GM12878 (cell line): ENCODE measurements at regions not wholly inside any gene's neighbourhood (a gene's known extent, or its start where the extent isn't known, plus 50 kb on each side); places are given as distances from the start of the nearest gene placed in this dataset.

Source experiments
- ATAC-seq: fragments of 200-7000 bp; cut with Tn5 transposase; 3 replicates; pipeline ENCODE4 v1.9.1; 2020; ENCODE audit warnings: mild to moderate bottlenecking, moderate library complexity
- BruUV-seq: library from RNA; stranded (reverse); fragments of 400-500 nt; replicated peaks from 2 replicates; lab custom pipeline; 2021; lab: Mats Ljungman, UMichigan
- CTCF ChIA-PET: fragments of 300-600 bp; sonication (Branson Sonifier 250); formaldehyde crosslinking; extraction: SDS; loops from one replicate; lab custom pipeline; 2021; ENCODE audit warnings: inconsistent platforms; lab: Yijun Ruan, JAX
- POLR2A ChIA-PET: fragments of 350-600 bp; formaldehyde crosslinking; extraction: SDS; loops from one replicate; lab custom pipeline; 2021; ENCODE audit warnings: inconsistent platforms; lab: Charles Lee
- RAD21 ChIA-PET: fragments of 300-600 bp; sonication (Branson Sonifier 250); formaldehyde crosslinking; loops from one replicate; lab custom pipeline; 2023; ENCODE audit warnings: antibody characterized with exemption; ENCODE audit not compliant: unreplicated experiment; lab: Charles Lee
- SMC1A ChIA-PET: fragments of 300-600 bp; sonication (Branson Sonifier 250); formaldehyde crosslinking; loops from one replicate; lab custom pipeline; 2023; ENCODE audit not compliant: unreplicated experiment, uncharacterized antibody; lab: Charles Lee
- DNase-seq: peaks from one replicate; pipeline ENCODE4 v3.0.0-alpha.2; 2011; ENCODE audit warnings: low read depth, low spot score
- FAIRE-seq: peaks from 3 replicates; lab custom pipeline; 2011; peaks lifted over from hg19 to GRCh38; lab: Jason Lieb, UNC
- H2AFZ ChIP-seq: 2 replicates; pipeline ENCODE4 v1.6.0; 2011; ENCODE audit warnings: low read depth, low read length, control low read depth; ENCODE audit not compliant: control insufficient read depth
- H3K27ac ChIP-seq: 2 replicates; pipeline ENCODE4 v1.5.1; 2011; ENCODE audit warnings: control low read depth; ENCODE audit not compliant: control insufficient read depth, insufficient read depth
- H3K27me3 ChIP-seq, 2 experiments: replicated peaks in 1 of 2; 2 replicates each; pipeline versions ENCODE4 v1.6.0 to v1.6.1; 2011; ENCODE audit warnings: low read length in 1 of 2; ENCODE audit not compliant: control insufficient read depth in 2 of 2, insufficient read depth in 2 of 2
- H3K36me3 ChIP-seq, 2 experiments: 2 replicates each; pipeline ENCODE4 v1.5.1; 2011; ENCODE audit warnings: low read length in 1 of 2; ENCODE audit not compliant: control insufficient read depth in 2 of 2, insufficient read depth in 2 of 2
- H3K4me1 ChIP-seq: 2 replicates; pipeline ENCODE4 v1.6.1; 2011; ENCODE audit warnings: mild to moderate bottlenecking, low read length, moderate library complexity, mixed read lengths; ENCODE audit not compliant: control insufficient read depth, insufficient read depth
- H3K4me2 ChIP-seq: 2 replicates; pipeline ENCODE4 v1.6.0; 2011; ENCODE audit warnings: control low read depth; ENCODE audit not compliant: control insufficient read depth, insufficient read depth
- H3K4me3 ChIP-seq: fragments of 200-600 bp; sonication (generic); 2 replicates; pipeline ENCODE4 v1.5.1; 2016
- H3K79me2 ChIP-seq: 2 replicates; pipeline ENCODE4 v1.6.0; 2011; ENCODE audit warnings: low read length; ENCODE audit not compliant: control insufficient read depth, insufficient read depth
- H3K9ac ChIP-seq: 2 replicates; pipeline ENCODE4 v1.8.0; 2011; ENCODE audit warnings: low read length, control low read depth, mixed read lengths; ENCODE audit not compliant: control insufficient read depth, insufficient read depth
- H3K9me3 ChIP-seq: replicated peaks from 3 replicates; pipeline ENCODE4 v1.5.1; 2011; ENCODE audit warnings: mild to moderate bottlenecking, low read length; ENCODE audit not compliant: control insufficient read depth, insufficient read depth
- H4K20me1 ChIP-seq: 2 replicates; pipeline ENCODE4 v1.6.0; 2011; ENCODE audit not compliant: control insufficient read depth, insufficient read depth
- CHD1 ChIP-seq: IDR thresholded peaks from 2 replicates; pipeline ENCODE4 v1.6.1; 2012; ENCODE audit warnings: low read depth, low read length, improper control_type of control experiment
- E2F8 ChIP-seq: fragments of 450-650 bp; IDR thresholded peaks from 2 replicates; pipeline ENCODE4 v1.6.1; 2018; ENCODE audit warnings: mild to moderate bottlenecking, low read depth, moderate library complexity; ENCODE audit not compliant: partially characterized antibody
- EGR1 ChIP-seq, 2 experiments: IDR thresholded peaks; 1 replicate in 1 of 2; 2 replicates in 1 of 2; pipeline ENCODE4 v1.6.1; 2011 to 2012; ENCODE audit warnings: low read depth in 2 of 2, low read length in 2 of 2, borderline replicate concordance in 1 of 2, mild to moderate bottlenecking in 1 of 2, moderate library complexity in 1 of 2
- FOS ChIP-seq: IDR thresholded peaks from 3 replicates; pipeline ENCODE4 v1.6.1; 2011; ENCODE audit warnings: borderline replicate concordance; ENCODE audit not compliant: insufficient read length; ENCODE audit errors: extremely low read depth
- KDM1A ChIP-seq: fragments of 200-600 bp; sonication (generic); IDR thresholded peaks from 2 replicates; pipeline ENCODE4 v1.6.1; 2016; ENCODE audit warnings: borderline replicate concordance
- NBN ChIP-seq: fragments of 450-650 bp; IDR thresholded peaks from 2 replicates; pipeline ENCODE4 v1.6.1; 2016
- POLR2AphosphoS5 ChIP-seq: IDR thresholded peaks from 2 replicates; pipeline ENCODE4 v1.6.1; 2011; ENCODE audit warnings: mild to moderate bottlenecking, low read length, inconsistent platforms
- SRF ChIP-seq, 2 experiments: IDR thresholded peaks; 2 replicates each; pipeline ENCODE4 v1.6.1; 2011; ENCODE audit warnings: low read depth in 2 of 2, low read length in 2 of 2, mild to moderate bottlenecking in 1 of 2, moderate library complexity in 1 of 2
- ZNF592 ChIP-seq: fragments of 450-650 bp; IDR thresholded peaks from 2 replicates; pipeline ENCODE4 v1.6.1; 2017; ENCODE audit warnings: mild to moderate bottlenecking, moderate library complexity
- WGBS: methylation state at CpG from one replicate; pipeline ENCODE4 v1.1.6; 2016; ENCODE audit warnings: low lambda C conversion rate; ENCODE audit not compliant: insufficient replicate concordance, insufficient coverage; ENCODE audit errors: missing lambda C conversion rate; 5-methylcytosine and 5-hydroxymethylcytosine counted together
- in situ Hi-C: fragments of 300-500 bp; cut with MboI; formaldehyde crosslinking; loops from 9 replicates; pipeline ENCODE4 v1.14.3; 2018; ENCODE audit warnings: mixed read lengths
- intact Hi-C: fragments of 100-400 bp; cut with micrococcal nuclease; formaldehyde crosslinking; loops from one replicate; pipeline ENCODE4 v1.14.2; 2022; ENCODE audit not compliant: unreplicated experiment

GRCh38 chr2:20556756-20557155, 94.1 kb downstream of the HS1BP3 start:
- Histone ChIP-seq H3K4me3 (no peak overlapping the region), H3K36me3 (no peaks in the 10 kb centered on the region), H3K9me3 (no peaks in the 10 kb centered on the region), H3K4me2 (no peak overlapping the region), H3K27ac (no peak overlapping the region), H3K27me3 (peaks cover 0 to 2% of the 10 kb centered on the region in 2 experiments; a peak in 2 of 4 replicates), H3K79me2 (no peaks in the 10 kb centered on the region), H4K20me1 (no peaks in the 10 kb centered on the region), H3K9ac (no peak overlapping the region), H3K4me1 (peaks cover 3% of the 10 kb centered on the region), H2AFZ (no peak overlapping the region)
- CTCF ChIA-PET, result no interaction called here
- SMC1A ChIA-PET, result interaction anchor here (0.7 to 1.2 kb wide), 4 partner anchors 13 to 115 kb away, joined by 3 to 4 read pairs (median 3); partner anchors contain the start of gene RHOB
- TF ChIP-seq CHD1 (no peak), FOS (no peak), NBN (no peak), ZNF592 (no peak), E2F8 (no peak), KDM1A (no peak), POLR2AphosphoS5 (no peak), SRF (IDR thresholded peaks at IDR 0.05; ENCODE audit: low read depth in 2 of 2, low read length in 2 of 2) (no peak), EGR1 (IDR thresholded peaks at IDR 0.05; ENCODE audit: borderline replicate concordance in 1 of 2, low read depth in 2 of 2, low read length in 2 of 2) (no peak)
- no peak for DNase-seq
- POLR2A ChIA-PET, result no interaction called here
- 72% methylated on average over 4 of the region's 4 CpGs for WGBS
- BruUV-seq, result no TSS peak
- RAD21 ChIA-PET, result interaction anchor here (0.9 kb wide), 1 partner anchor 110 kb away, joined by 3 read pairs; the partner anchor contains the start of gene RHOB
- in situ Hi-C loops (no loop called here), intact Hi-C loops (no loop called here)
- no peak for FAIRE-seq
- ATAC-seq, result no peak
